ENCODE measurements at regions not wholly inside any gene's neighbourhood (a gene's known extent, or its start where the extent isn't known, plus 50 kb on each side); places are given as distances from the start of the nearest gene placed in this dataset.

DNA sequence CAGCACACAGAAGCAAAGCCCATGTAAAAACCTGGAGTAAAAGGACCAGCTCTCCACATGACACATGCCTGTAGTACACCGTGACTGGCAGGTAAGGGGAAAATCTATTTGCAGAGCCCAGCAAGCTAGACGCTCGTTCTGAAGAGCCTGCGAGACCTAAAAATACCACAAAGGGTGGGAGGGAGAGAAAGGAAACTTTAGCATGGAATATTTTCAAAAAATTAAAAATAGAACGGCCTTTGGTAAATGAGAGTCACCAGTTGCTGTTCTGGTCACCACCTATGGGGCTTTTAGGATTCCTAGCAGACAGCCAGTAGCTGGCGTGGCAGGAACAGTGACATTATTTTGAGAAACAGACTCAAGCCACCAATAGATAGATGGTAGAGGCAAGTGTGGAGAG lies 115.5 kb downstream of the MID1IP1 start:
- peak; percentile 69 for ATAC-seq (ENCODE audit: insufficient number of reproducible peaks, low FRiP score, low read depth)
- H3K4me3 ChIP-seq: no peak overlapping the region
- no peak for TF ChIP-seq CTCF (IDR thresholded peaks at IDR 0.05)
- H3K27ac ChIP-seq: peak overlapping the region in 1 of 2 donors; percentile 47
- peaks cover 0 to 9% of the 10 kb centered on the region in 2 donors for H3K4me1 ChIP-seq (ENCODE audit: control insufficient read depth in 1 of 2, low read depth in 2 of 2)
- H3K36me3 ChIP-seq: no peaks in the 10 kb centered on the region
- H3K9me3 ChIP-seq: no peaks in the 10 kb centered on the region
- no peaks in the 10 kb centered on the region for H3K27me3 ChIP-seq (replicated peaks; ENCODE audit: insufficient read depth)
- DNase-seq (ENCODE audit: low spot score): no peak

GRCh38 chrX:38917954-38918353 lies 116.7 kb downstream of the MID1IP1 start:
- peaks cover 0 to 9% of the 10 kb centered on the region in 2 donors for H3K4me1 ChIP-seq (ENCODE audit: control insufficient read depth in 1 of 2, low read depth in 2 of 2)
- no peaks in the 10 kb centered on the region for H3K9me3 ChIP-seq
- H3K27me3 ChIP-seq (replicated peaks; ENCODE audit: insufficient read depth): no peaks in the 10 kb centered on the region
- no peaks in the 10 kb centered on the region for H3K36me3 ChIP-seq
- no peak for DNase-seq (ENCODE audit: low spot score)
- H3K4me3 ChIP-seq: no peak overlapping the region
- no peak overlapping the region for H3K27ac ChIP-seq
- TF ChIP-seq CTCF (IDR thresholded peaks at IDR 0.05): no peak
- ATAC-seq (ENCODE audit: insufficient number of reproducible peaks, low FRiP score, low read depth): no peak

GRCh38 chrX:38919202-38919601 lies 117.9 kb downstream of the MID1IP1 start:
- DNase-seq (ENCODE audit: low spot score) (no peak), ATAC-seq (ENCODE audit: insufficient number of reproducible peaks, low FRiP score, low read depth) (no peak)
- H3K27me3 ChIP-seq (replicated peaks; ENCODE audit: insufficient read depth): no peaks in the 10 kb centered on the region
- peaks cover 0 to 9% of the 10 kb centered on the region in 2 donors for H3K4me1 ChIP-seq (ENCODE audit: control insufficient read depth in 1 of 2, low read depth in 2 of 2)
- no peak for TF ChIP-seq CTCF (IDR thresholded peaks at IDR 0.05)
- no peak overlapping the region for H3K27ac ChIP-seq
- H3K4me3 ChIP-seq: no peak overlapping the region
- H3K36me3 ChIP-seq: no peaks in the 10 kb centered on the region
- no peaks in the 10 kb centered on the region for H3K9me3 ChIP-seq

DNA sequence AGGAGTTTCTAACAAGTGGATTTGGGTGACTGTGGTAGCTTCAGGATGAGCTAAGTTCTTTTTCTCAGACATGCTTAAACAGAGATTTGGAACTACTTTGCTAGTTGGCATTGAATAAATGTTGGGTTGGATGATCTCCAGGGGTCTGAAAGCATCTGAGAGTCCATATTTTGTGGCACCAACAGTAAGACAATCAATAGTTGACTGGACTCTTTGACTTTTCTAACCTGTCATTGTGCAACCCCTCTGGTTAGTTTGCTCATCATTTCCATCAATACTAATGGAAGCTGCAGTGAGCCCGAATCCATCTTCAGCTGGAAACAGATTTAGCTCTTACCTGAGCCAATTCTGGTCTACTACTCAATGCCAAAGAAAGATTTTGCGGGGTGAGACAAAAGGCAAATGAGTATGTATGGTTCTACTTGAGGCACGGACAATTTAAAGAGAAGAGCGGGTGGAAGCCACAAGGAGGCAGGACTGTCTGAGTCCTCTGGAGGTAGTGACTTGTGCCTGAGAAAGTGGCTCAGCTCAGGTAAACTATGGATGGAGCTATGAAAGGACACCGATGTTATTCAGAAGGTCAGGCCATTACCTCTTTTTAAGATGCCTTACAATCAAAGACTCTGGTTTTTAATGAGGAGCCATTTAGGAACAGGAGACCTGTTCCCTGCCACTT lies 118.7 kb downstream of the MID1IP1 start:
- Histone ChIP-seq H3K4me3 (no peak overlapping the region), H3K9me3 (no peaks in the 10 kb centered on the region), H3K36me3 (no peaks in the 10 kb centered on the region), H3K27ac (no peak overlapping the region), H3K4me1 (ENCODE audit: control insufficient read depth in 1 of 2, low read depth in 2 of 2) (peaks cover 0 to 9% of the 10 kb centered on the region in 2 donors), H3K27me3 (replicated peaks; ENCODE audit: insufficient read depth) (no peaks in the 10 kb centered on the region)
- no peak for TF ChIP-seq CTCF (IDR thresholded peaks at IDR 0.05)
- DNase-seq (ENCODE audit: low spot score) (no peak), ATAC-seq (ENCODE audit: insufficient number of reproducible peaks, low FRiP score, low read depth) (no peak)

DNA sequence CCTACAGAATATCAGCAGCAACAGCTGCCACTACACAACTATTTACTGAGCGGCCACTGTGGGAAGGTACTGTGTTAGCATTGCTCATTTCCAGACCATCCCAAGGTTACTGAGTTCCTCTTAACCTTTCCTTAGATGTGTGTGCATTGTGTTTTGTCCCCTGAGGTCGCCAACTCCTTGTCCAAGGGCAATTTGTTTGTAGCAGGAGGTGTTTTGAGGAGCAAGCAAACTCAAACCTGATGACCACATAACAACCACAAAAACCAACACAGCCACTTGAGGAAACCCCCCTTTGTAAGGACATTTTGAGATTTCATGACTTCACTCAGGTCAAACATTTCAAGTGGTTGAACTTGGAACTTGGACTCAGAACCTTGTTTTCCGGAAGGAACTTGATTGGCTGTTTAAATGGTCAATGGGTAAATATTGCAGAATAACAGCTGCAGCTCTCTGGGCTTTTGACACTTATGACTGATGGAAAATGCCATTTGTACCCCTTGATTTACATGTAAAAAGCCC lies 122.3 kb downstream of the MID1IP1 start:
- no peaks in the 10 kb centered on the region for H3K36me3 ChIP-seq
- H3K9me3 ChIP-seq: no peaks in the 10 kb centered on the region
- no peaks in the 10 kb centered on the region for H3K27me3 ChIP-seq (replicated peaks; ENCODE audit: insufficient read depth)
- TF ChIP-seq CTCF (IDR thresholded peaks at IDR 0.05): no peak
- no peak for ATAC-seq (ENCODE audit: insufficient number of reproducible peaks, low FRiP score, low read depth)
- H3K4me3 ChIP-seq: no peak overlapping the region
- no peak for DNase-seq (ENCODE audit: low spot score)
- no peak overlapping the region for H3K27ac ChIP-seq
- no peaks in the 10 kb centered on the region for H3K4me1 ChIP-seq (ENCODE audit: control insufficient read depth in 1 of 2, low read depth in 2 of 2)
